Activated CD8-positive, alpha-beta memory T cell treated with anti-CD3 and anti-CD28 coated beads, Interleukin-2, amount 10 ng/mL, durations not matched to agents 7 days and 5 days (primary cell): ENCODE measurements at regions not wholly inside any gene's neighbourhood (a gene's known extent, or its start where the extent isn't known, plus 50 kb on each side); places are given as distances from the start of the nearest gene placed in this dataset.
"Not testable (repeated sequence)": the region's sequence is repeated elsewhere in the genome, so short reads cannot be mapped to it uniquely, and the experiment has no call there.

Experiments used
- ATAC-seq: fragments of 150-1000 bp; cut with Tn5 transposase; one replicate; pipeline ENCODE4 v1.10.0; 2021; ENCODE audit warnings: moderate library complexity
- CTCF ChIA-PET: fragments of 350-600 bp; sonication (Branson Sonifier 250); formaldehyde crosslinking; loops from one replicate; lab custom pipeline; 2021; ENCODE audit warnings: antibody characterized with exemption; lab: Charles Lee
- DNase-seq: peaks from one replicate; pipeline ENCODE4 v3.0.0-alpha.2; 2020
- H3K27ac Mint-ChIP-seq: one replicate; pipeline ENCODE4 v1.8.0; 2021; ENCODE audit warnings: mild to moderate bottlenecking, mixed read lengths
- H3K27me3 Mint-ChIP-seq: one replicate; pipeline ENCODE4 v1.8.0; 2021; ENCODE audit warnings: mixed read lengths
- H3K36me3 Mint-ChIP-seq: one replicate; pipeline ENCODE4 v1.8.0; 2021; ENCODE audit warnings: mild to moderate bottlenecking, mixed read lengths
- H3K4me1 Mint-ChIP-seq: one replicate; pipeline ENCODE4 v1.8.0; 2021; ENCODE audit warnings: mixed read lengths
- H3K4me3 Mint-ChIP-seq: one replicate; pipeline ENCODE4 v1.8.0; 2021; ENCODE audit warnings: mild to moderate bottlenecking, moderate library complexity, mixed read lengths
- H3K9me3 Mint-ChIP-seq: one replicate; pipeline ENCODE4 v1.8.0; 2022; ENCODE audit warnings: low read depth, mixed read lengths

- H3K4me1 Mint-ChIP-seq, H3K27ac Mint-ChIP-seq, H3K27me3 Mint-ChIP-seq, DNase-seq, CTCF ChIA-PET, ATAC-seq, H3K4me3 Mint-ChIP-seq, H3K36me3 Mint-ChIP-seq: not testable (repeated sequence)
- H3K9me3 Mint-ChIP-seq = peaks cover 13% of the 10 kb centered on the region
Observed at GRCh38 chr13:65273811-65274420, 1956.2 kb downstream of the PCDH9 start.

- Mint-ChIP-seq H3K36me3 (no peaks in the 10 kb centered on the region), H3K4me3 (no peak overlapping the region), H3K4me1 (no peaks in the 10 kb centered on the region), H3K9me3 (peaks cover 4% of the 10 kb centered on the region), H3K27ac (no peak overlapping the region), H3K27me3 (no peaks in the 10 kb centered on the region)
- no peak for ATAC-seq
- CTCF ChIA-PET = no interaction called here
- no peak for DNase-seq
Observed at GRCh38 chr13:65268009-65268408, 1962.1 kb downstream of the PCDH9 start.

DNA sequence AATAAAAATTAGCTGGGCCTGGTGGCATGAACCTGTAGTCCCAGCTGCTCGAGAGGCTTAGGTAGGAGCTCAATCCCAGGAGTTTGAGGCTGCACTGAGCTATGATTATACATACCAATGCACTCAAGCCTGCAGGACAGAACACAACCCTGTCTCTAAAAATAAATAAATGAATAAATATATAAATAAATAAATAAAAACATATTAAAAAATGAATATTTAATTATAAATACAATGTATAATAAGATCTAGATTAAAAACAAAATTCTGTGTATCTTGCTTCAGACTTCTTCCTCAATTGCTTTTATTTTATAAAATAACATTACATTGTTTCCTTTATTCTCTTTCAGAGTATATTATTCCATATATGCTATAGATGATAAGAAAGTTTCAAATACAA is 1964.1 kb downstream of the PCDH9 start:
- H3K9me3 Mint-ChIP-seq = no peaks in the 10 kb centered on the region
- CTCF ChIA-PET = no interaction called here
- H3K27me3 Mint-ChIP-seq = no peaks in the 10 kb centered on the region
- no peak overlapping the region for H3K27ac Mint-ChIP-seq
- no peaks in the 10 kb centered on the region for H3K4me1 Mint-ChIP-seq
- no peak overlapping the region for H3K4me3 Mint-ChIP-seq
- H3K36me3 Mint-ChIP-seq = no peaks in the 10 kb centered on the region
- ATAC-seq (no peak), DNase-seq (no peak)

DNA sequence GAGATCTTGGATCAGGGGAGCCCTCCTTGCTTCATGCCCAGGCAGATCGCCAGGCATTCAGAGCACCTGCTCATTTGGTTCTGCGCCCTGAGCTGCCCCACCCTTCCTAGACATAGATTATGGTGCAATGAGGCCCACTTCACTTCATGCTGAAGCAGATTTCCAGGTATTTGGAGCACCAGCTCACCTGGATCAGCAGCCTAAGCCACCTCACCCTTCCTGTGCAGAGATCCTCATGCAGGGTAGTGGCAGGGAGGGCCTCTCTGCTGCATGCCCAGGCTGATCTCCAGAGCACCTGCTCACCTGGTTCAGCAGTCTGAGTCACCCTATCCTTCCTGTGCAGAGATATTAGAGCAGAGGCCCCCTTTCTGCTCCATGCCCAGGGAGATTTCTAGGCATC is 1966.1 kb downstream of the PCDH9 start:
- H3K9me3 Mint-ChIP-seq = no peaks in the 10 kb centered on the region
- no peak for ATAC-seq
- no peaks in the 10 kb centered on the region for H3K27me3 Mint-ChIP-seq
- no peaks in the 10 kb centered on the region for H3K36me3 Mint-ChIP-seq
- no peak for DNase-seq
- H3K4me1 Mint-ChIP-seq = no peaks in the 10 kb centered on the region
- CTCF ChIA-PET = no interaction called here
- no peak overlapping the region for H3K27ac Mint-ChIP-seq
- no peak overlapping the region for H3K4me3 Mint-ChIP-seq

DNA sequence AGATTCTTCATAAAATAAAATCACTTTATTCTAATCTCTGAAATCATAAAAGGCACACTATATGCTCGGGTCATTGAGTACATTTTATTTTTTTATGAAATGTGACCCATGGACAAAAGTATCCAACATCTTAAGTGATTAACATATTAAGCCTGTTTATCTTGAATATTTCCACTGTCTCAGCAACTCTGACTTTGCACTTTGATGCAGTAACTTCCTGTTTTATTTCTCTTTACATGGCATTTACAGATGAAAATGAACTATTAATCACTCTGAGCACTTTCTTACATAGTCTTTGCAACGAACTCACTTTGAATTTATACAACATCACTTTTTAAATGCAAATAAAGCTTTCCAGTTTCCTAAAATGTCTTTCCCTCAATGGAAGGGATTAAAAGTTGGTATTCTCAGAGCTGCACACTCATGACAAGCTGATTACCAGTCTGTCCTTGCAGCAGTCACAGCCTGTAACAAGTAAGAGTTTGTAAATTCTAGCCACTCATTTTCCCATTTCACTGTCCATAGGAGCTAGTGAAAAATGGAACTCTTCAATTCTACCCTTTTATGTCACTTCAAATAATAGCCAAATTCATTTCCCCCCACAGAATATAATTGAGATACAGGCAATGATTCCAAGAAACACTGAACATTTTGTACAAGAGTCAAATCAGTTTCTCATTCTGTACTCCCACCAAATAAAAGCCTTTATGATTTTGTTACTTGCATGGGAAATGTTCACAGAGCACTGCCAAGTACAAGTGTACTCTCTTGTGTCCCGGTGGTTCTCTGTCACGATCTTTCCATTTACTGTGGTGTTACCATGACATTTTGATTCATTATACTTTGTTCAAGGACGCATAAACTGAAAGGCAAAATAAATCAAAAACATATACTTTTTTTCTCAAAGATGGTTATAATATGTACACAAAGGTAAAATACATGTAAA is 1968.9 kb downstream of the PCDH9 start:
- Mint-ChIP-seq H3K27me3 (no peaks in the 10 kb centered on the region), H3K4me1 (no peaks in the 10 kb centered on the region), H3K4me3 (no peak overlapping the region), H3K36me3 (no peaks in the 10 kb centered on the region), H3K9me3 (no peaks in the 10 kb centered on the region), H3K27ac (no peak overlapping the region)
- ATAC-seq (no peak), DNase-seq (no peak)
- CTCF ChIA-PET = no interaction called here

DNA sequence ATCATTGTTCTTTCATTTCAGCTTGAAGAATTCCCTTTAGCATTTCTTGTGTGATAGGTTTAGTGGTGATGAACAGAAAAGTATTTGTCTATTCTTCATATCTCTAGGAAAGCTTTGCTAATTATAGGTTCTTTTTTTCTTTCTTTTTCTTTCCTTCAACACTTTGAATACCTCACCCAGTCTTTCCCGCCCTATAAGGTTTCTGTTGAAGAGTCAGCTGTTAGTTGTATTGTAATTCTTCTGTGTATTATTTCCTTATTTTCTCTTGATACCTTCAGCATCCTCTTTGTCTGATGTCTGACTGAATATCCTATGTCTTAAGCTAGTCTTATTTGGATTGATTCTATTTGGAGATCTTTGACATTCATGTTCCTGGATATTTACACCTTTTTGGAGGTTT is 1989.4 kb downstream of the PCDH9 start:
- no peak overlapping the region for H3K27ac Mint-ChIP-seq
- CTCF ChIA-PET = no interaction called here
- no peaks in the 10 kb centered on the region for H3K36me3 Mint-ChIP-seq
- DNase-seq = no peak
- H3K4me1 Mint-ChIP-seq = no peaks in the 10 kb centered on the region
- H3K9me3 Mint-ChIP-seq = peaks cover 3% of the 10 kb centered on the region
- ATAC-seq = no peak
- H3K4me3 Mint-ChIP-seq = no peak overlapping the region
- H3K27me3 Mint-ChIP-seq = no peaks in the 10 kb centered on the region

DNA sequence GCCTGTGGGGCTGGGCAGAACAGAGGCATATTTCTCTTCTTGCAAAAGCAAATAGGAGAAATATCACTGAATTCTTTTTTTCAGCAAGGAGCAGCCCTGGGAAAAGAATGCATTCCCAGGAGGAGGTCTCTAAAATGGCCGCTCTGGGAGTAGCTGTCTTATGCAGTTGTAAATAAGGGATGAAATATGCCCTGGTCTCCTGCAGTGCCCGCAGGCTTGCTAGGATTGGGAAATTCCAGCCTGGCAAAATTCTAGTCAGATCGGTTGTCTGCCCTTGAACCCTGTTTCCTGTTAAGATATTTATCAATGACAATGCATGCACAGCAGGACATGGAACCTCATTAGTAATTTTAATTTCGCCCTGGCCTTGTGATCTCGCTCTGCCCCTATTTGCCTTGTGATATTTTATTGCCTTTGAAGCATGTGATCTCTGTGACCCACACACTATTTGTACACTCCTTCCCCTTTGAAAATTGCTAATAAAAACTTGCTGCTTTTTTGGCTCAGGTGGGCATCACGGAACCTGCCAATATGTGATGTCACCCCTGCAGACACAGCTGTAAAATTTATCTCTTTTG is 1993.2 kb downstream of the PCDH9 start:
- no peaks in the 10 kb centered on the region for H3K27me3 Mint-ChIP-seq
- no peak overlapping the region for H3K27ac Mint-ChIP-seq
- ATAC-seq (no peak), DNase-seq (no peak)
- no peak overlapping the region for H3K4me3 Mint-ChIP-seq
- peaks cover 6% of the 10 kb centered on the region for H3K9me3 Mint-ChIP-seq
- no peaks in the 10 kb centered on the region for H3K36me3 Mint-ChIP-seq
- CTCF ChIA-PET = no interaction called here
- no peaks in the 10 kb centered on the region for H3K4me1 Mint-ChIP-seq

DNA sequence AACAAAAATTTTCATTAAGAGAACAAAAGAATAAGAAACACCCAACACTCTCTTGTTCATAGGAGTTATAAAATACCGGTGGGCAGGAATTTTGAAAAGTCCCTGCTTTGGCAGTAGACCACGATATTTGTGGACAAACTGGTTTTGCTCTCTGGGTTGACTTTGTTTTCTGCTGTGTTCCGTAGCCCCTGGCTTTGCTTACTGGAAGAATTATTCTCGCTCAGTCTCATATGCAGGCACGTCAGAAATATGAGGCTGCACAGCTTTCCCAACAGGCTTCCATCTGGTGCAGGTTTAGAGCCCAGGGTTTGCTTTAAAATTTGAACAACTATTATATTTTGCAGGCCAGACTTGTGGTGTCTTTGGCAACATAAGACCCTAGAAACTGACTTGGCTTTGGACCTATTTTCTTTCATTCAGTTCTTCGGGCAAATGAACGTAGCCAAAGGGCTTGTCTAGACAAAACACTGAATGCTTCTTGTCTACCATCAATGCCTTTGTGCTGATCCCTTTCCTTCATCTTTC is 2012.6 kb downstream of the PCDH9 start:
- Mint-ChIP-seq H3K4me3 (no peak overlapping the region), H3K9me3 (peaks cover 2% of the 10 kb centered on the region), H3K27me3 (no peaks in the 10 kb centered on the region), H3K36me3 (no peaks in the 10 kb centered on the region), H3K27ac (no peak overlapping the region), H3K4me1 (no peaks in the 10 kb centered on the region)
- CTCF ChIA-PET = no interaction called here
- no peak for ATAC-seq
- DNase-seq = no peak

- H3K36me3 Mint-ChIP-seq, H3K4me1 Mint-ChIP-seq, H3K4me3 Mint-ChIP-seq, DNase-seq, H3K27me3 Mint-ChIP-seq, CTCF ChIA-PET, H3K27ac Mint-ChIP-seq, ATAC-seq: not testable (repeated sequence)
- peaks cover 21% of the 10 kb centered on the region for H3K9me3 Mint-ChIP-seq
Observed at GRCh38 chr13:65202845-65203244, 2027.3 kb downstream of the PCDH9 start.

- Mint-ChIP-seq H3K4me3 (no peak overlapping the region), H3K27ac (no peak overlapping the region), H3K27me3 (no peaks in the 10 kb centered on the region), H3K9me3 (peaks cover 12% of the 10 kb centered on the region), H3K4me1 (no peaks in the 10 kb centered on the region), H3K36me3 (no peaks in the 10 kb centered on the region)
- no peak for ATAC-seq
- no peak for DNase-seq
- CTCF ChIA-PET = no interaction called here
Observed at GRCh38 chr13:65188721-65189120, 2041.4 kb downstream of the PCDH9 start.

- CTCF ChIA-PET = no interaction called here
- Mint-ChIP-seq H3K9me3 (peaks cover 9% of the 10 kb centered on the region), H3K4me1 (no peaks in the 10 kb centered on the region), H3K4me3 (no peak overlapping the region), H3K36me3 (no peaks in the 10 kb centered on the region), H3K27ac (no peak overlapping the region), H3K27me3 (no peaks in the 10 kb centered on the region)
- no peak for DNase-seq
- ATAC-seq = no peak
Observed at GRCh38 chr13:65168026-65168425, 2062.1 kb downstream of the PCDH9 start.

GRCh38 chr13:65166675-65167074 is 2063.5 kb downstream of the PCDH9 start:
- no peak for DNase-seq
- no peaks in the 10 kb centered on the region for H3K27me3 Mint-ChIP-seq
- H3K9me3 Mint-ChIP-seq = peaks cover 15% of the 10 kb centered on the region
- no peaks in the 10 kb centered on the region for H3K4me1 Mint-ChIP-seq
- no peak for ATAC-seq
- H3K4me3 Mint-ChIP-seq = no peak overlapping the region
- CTCF ChIA-PET = no interaction called here
- no peaks in the 10 kb centered on the region for H3K36me3 Mint-ChIP-seq
- no peak overlapping the region for H3K27ac Mint-ChIP-seq

DNA sequence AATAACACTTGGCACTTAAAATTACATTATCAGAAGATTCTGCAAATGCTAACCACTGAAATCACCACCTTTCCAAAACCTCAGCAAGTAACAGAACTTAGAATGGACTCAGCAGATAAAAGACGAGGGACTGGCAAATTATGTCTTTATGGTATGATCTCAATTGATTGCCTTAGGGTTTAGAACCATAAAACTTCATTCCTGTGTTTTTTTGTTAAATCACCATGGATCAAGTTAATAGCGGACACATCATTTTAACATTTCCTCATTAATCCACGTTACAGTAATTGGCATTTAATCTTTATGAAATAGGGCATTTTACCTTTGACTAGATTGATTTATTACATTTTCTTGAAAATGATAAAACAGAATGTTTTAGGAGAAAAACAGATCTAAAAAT is 2070.3 kb downstream of the PCDH9 start:
- ATAC-seq = no peak

More for the DNA sequence above, 2070.3 kb downstream of the PCDH9 start:
- Mint-ChIP-seq H3K36me3 (no peaks in the 10 kb centered on the region), H3K4me1 (no peaks in the 10 kb centered on the region), H3K9me3 (peaks cover 11% of the 10 kb centered on the region), H3K27ac (no peak overlapping the region), H3K27me3 (no peaks in the 10 kb centered on the region), H3K4me3 (no peak overlapping the region)
- CTCF ChIA-PET = interaction anchor here (0.6 kb wide), 1 partner anchor 132 kb away, joined by 3 read pairs; no protein-coding TSS in a partner anchor
- no peak for DNase-seq
